GM12892 (cell line): ENCODE measurements at regions not wholly inside any gene's neighbourhood (a gene's known extent, or its start where the extent isn't known, plus 50 kb on each side); places are given as distances from the start of the nearest gene placed in this dataset.

Source experiments
- POLR2A ChIP-seq: IDR thresholded peaks from 2 replicates; pipeline ENCODE4 v1.6.1; 2011; ENCODE audit warnings: low read depth, low read length, control low read depth
- POLR2AphosphoS5 ChIP-seq: IDR thresholded peaks from 2 replicates; pipeline ENCODE4 v1.6.1; 2011; ENCODE audit warnings: low read depth, low read length, control low read depth
- TAF1 ChIP-seq: IDR thresholded peaks from 2 replicates; pipeline ENCODE4 v1.6.1; 2011; ENCODE audit warnings: low read depth, mild to moderate bottlenecking, control low read depth, low read length, borderline replicate concordance

GRCh38 chr12:91273560-91273959 is 90.9 kb upstream of the DCN start:
- no peak for TF ChIP-seq TAF1
- no peak for TF ChIP-seq POLR2A
- TF ChIP-seq POLR2AphosphoS5 = no peak
